ENCODE measurements at regions not wholly inside any gene's neighbourhood (a gene's known extent, or its start where the extent isn't known, plus 50 kb on each side); places are given as distances from the start of the nearest gene placed in this dataset.

DNA sequence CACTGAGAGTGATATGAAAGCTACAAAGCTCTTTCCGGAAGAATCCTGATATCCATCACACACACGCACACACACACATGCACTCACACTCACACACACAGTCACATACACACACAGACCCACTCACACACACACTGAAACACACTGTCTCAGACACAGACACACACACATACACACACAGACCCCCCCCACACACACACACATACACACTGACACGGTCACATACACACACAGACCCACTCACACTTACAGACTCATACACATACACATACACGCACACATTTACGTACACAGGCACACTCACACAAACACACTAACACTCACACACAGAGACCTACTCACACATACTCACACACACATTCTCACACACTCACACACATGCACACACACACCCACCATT, 58.6 kb downstream of the LIG4 start:
- TF ChIP-seq POLR2A (IDR thresholded peaks at IDR 0.05) (no peak), POLR2AphosphoS5 (IDR thresholded peaks at IDR 0.05) (no peak)
- TF ChIP-seq, protein P1, sequence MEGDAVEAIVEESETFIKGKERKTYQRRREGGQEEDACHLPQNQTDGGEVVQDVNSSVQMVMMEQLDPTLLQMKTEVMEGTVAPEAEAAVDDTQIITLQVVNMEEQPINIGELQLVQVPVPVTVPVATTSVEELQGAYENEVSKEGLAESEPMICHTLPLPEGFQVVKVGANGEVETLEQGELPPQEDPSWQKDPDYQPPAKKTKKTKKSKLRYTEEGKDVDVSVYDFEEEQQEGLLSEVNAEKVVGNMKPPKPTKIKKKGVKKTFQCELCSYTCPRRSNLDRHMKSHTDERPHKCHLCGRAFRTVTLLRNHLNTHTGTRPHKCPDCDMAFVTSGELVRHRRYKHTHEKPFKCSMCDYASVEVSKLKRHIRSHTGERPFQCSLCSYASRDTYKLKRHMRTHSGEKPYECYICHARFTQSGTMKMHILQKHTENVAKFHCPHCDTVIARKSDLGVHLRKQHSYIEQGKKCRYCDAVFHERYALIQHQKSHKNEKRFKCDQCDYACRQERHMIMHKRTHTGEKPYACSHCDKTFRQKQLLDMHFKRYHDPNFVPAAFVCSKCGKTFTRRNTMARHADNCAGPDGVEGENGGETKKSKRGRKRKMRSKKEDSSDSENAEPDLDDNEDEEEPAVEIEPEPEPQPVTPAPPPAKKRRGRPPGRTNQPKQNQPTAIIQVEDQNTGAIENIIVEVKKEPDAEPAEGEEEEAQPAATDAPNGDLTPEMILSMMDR (IDR thresholded peaks at IDR 0.05) = no peak
- Histone ChIP-seq H3K27me3 (no peaks in the 10 kb centered on the region), H3K27ac (no peak overlapping the region), H3K4me3 (no peak overlapping the region), H3K9me3 (no peaks in the 10 kb centered on the region), H3K4me1 (no peaks in the 10 kb centered on the region), H3K36me3 (no peaks in the 10 kb centered on the region)
- intact Hi-C loops (cut with DNase I; ENCODE audit: low total_unique reads) = no loop called here
- DNase-seq (ENCODE audit: low spot score in 2 of 2) = no peak

DNA sequence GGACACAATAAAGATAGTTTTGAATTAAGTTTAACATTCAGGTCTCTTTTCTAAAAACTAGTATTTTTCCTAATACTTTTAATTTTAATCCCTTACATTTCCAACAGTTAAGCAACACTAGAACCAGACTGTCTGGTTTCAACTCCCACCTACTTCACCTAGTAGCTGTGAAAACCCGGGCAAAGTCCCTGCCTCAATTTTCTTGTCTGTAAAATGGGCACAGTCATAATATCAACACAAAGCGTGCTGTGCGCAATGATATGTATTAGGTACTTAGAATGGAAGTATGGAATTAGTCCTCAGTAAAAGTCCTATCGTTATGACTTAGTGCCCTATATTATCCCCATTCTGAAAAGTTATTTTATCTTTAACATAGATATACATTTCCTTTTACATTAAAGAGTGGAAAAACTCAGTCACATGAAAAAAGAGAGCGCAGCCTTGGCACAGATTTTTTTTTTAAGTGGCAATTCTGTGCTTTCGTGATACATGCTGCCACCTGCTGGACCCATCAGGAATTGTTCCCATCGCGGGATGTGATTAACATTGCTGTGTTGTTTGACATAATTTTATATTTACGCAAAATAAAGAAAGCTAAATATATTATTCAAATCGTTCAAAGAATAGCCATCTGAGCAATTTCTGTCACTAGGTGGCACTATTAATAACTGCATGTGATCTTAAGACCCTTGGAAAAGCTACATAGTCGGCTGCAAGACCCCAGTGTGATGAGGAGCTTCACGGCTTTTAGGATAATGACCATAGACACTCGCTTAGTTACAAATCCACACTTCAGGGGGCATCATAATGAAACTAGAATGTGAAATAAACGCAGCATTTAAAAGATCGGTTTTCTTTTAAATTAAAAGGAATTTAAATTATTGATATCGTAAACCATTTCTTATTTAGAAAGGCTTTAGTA, 59.9 kb downstream of the LIG4 start:
- no peak for TF ChIP-seq POLR2AphosphoS5 (IDR thresholded peaks at IDR 0.05)
- no peak for TF ChIP-seq POLR2A (IDR thresholded peaks at IDR 0.05)
- TF ChIP-seq, protein P1 (IDR thresholded peaks at IDR 0.05) = peak; percentile 19 to 67 (median 52)
- Histone ChIP-seq H3K4me1 (no peaks in the 10 kb centered on the region), H3K27ac (no peak overlapping the region), H3K27me3 (no peaks in the 10 kb centered on the region), H3K9me3 (no peaks in the 10 kb centered on the region), H3K36me3 (no peaks in the 10 kb centered on the region), H3K4me3 (no peak overlapping the region)
- intact Hi-C loops (cut with DNase I; ENCODE audit: low total_unique reads) = no loop called here
- DNase-seq (ENCODE audit: low spot score in 2 of 2) = no peak

DNA sequence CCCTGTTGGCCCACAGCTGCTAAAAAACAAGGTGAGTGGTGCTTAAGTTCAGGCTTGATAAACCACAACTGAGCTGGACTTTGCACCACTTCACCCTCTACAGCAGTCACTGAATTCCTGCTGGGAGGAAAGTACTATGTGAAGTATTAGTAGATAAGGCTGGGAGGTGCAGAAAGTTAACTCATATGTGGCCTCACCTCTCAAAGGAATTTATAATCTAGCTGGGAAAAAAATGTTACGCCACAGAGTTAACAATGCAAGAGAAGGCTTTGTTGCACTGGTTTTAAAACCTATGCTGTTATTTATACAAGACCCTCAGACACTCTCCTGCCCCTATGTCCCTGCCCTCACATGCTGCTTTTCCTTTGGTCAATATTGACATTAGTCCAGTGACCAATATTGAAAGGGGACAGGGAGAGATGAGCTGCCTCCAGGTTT, 60.9 kb downstream of the LIG4 start:
- Histone ChIP-seq H3K4me3 (no peak overlapping the region), H3K36me3 (no peaks in the 10 kb centered on the region), H3K27ac (no peak overlapping the region), H3K27me3 (no peaks in the 10 kb centered on the region), H3K4me1 (no peaks in the 10 kb centered on the region), H3K9me3 (no peaks in the 10 kb centered on the region)
- intact Hi-C loops (cut with DNase I; ENCODE audit: low total_unique reads) = no loop called here
- no peak for DNase-seq (ENCODE audit: low spot score in 2 of 2)
- TF ChIP-seq POLR2A (IDR thresholded peaks at IDR 0.05) (no peak), POLR2AphosphoS5 (IDR thresholded peaks at IDR 0.05) (no peak)
- TF ChIP-seq, protein P1 (IDR thresholded peaks at IDR 0.05) = no peak

DNA sequence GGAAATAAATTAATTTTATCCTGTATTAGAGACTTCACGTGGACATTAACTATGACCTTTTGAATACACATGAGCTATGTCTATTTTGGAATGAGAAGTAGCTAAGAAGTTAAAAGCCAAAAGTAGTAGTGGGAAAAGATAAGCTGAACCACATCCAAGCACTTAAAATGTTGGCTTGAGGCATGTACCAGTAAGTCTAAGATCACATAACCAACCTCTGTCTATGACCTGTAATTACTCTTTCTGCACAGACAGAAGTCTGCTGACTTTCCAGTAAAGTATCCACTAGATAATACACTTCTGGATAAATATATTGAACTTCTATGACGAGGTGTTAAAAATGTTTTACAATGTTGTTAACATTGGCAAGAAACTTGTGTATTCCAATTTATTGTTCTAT, 68.7 kb downstream of the LIG4 start:
- H3K4me3 ChIP-seq = no peak overlapping the region
- H3K36me3 ChIP-seq = no peaks in the 10 kb centered on the region
- no peaks in the 10 kb centered on the region for H3K27me3 ChIP-seq
- intact Hi-C loops (cut with DNase I; ENCODE audit: low total_unique reads) = no loop called here
- H3K27ac ChIP-seq = no peak overlapping the region
- TF ChIP-seq POLR2A (IDR thresholded peaks at IDR 0.05) (no peak), POLR2AphosphoS5 (IDR thresholded peaks at IDR 0.05) (no peak)
- TF ChIP-seq, protein P1 (IDR thresholded peaks at IDR 0.05) = no peak
- H3K9me3 ChIP-seq = no peaks in the 10 kb centered on the region
- no peak for DNase-seq (ENCODE audit: low spot score in 2 of 2)
- H3K4me1 ChIP-seq = no peaks in the 10 kb centered on the region

DNA sequence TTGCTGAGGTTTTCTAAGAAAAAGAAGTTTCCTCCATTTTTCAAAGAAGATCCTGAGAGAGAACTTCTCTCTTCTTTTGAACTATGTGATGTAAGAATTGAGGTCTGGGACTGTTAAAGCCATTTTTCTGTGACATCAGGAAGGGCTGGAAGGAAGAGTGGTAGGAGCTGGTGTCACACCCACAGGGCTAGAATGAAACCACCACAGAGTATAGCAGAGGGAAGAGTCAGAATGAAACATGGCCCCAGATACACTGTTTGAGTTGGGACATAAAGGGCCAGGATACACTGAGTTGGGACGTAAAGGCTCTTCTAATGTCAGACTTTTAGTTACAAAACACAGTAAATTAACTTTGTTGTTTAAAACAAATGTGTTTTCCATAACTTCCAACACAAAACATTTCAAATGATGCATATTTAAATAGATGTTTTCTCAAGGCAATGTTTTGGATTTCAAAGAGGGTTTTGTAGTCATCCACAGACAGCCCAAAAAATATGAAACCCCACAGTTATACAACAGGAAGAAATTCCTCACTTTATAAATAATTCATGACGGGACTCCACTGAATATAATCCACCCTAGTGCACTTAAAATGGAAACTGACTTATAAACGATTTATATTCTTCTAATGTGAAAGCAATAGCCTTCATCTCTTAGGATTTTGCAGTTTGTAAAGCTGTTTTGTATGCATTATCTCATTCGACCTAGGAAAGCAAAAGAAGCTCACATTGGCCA, 72.5 kb downstream of the LIG4 start:
- Histone ChIP-seq H3K36me3 (no peaks in the 10 kb centered on the region), H3K9me3 (no peaks in the 10 kb centered on the region), H3K4me1 (no peaks in the 10 kb centered on the region), H3K4me3 (no peak overlapping the region), H3K27ac (no peak overlapping the region), H3K27me3 (no peaks in the 10 kb centered on the region)
- DNase-seq (ENCODE audit: low spot score in 2 of 2) = no peak
- intact Hi-C loops (cut with DNase I; ENCODE audit: low total_unique reads) = loop anchor here (1.0 kb wide), 1 partner anchor 9 kb away; no protein-coding TSS in a partner anchor
- TF ChIP-seq POLR2A (IDR thresholded peaks at IDR 0.05) (no peak), POLR2AphosphoS5 (IDR thresholded peaks at IDR 0.05) (no peak)
- TF ChIP-seq, protein P1 (IDR thresholded peaks at IDR 0.05) = no peak

Measured in breast epithelium (tissue), 4 donors.